ENCODE measurements at regions not wholly inside any gene's neighbourhood (a gene's known extent, or its start where the extent isn't known, plus 50 kb on each side); places are given as distances from the start of the nearest gene placed in this dataset.
A peak's percentile ranks its signal among the peaks of the same experiment; 100 is the strongest.
"Not testable (repeated sequence)": the region's sequence is repeated elsewhere in the genome, so short reads cannot be mapped to it uniquely, and the experiment has no call there.

DNA sequence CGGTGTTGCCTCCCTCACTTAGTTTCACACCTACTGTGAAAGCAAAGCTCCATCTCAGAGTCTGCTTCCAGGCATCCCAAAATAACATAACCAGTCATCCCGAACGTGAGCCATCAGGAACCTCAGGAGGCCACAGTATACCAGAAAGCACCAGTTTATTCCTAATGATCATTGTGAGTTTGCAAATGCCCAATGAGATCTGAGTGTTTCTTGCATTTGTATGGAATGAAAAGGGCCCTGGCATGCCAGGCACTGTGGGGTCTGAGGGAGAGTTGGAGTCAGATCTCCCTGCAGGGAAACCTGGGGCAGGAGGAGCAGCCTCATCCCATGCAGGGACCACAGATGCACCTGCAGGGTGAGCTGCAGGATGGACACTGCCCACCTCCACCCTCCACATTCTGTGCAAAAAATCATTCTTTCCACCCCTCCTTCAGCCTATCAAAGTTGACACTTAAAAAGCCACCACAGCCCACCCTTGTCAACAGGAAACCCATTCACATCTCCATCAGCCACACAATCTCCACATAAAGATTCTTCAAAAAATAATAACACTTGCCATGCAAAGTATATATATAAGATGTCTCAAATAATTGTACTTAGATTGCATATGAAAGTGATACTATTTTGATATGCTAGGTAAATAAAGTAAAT lies 112.3 kb downstream of the GGTLC2 start:
- DNase-seq (ENCODE audit: low read depth): not testable (repeated sequence)

DNA sequence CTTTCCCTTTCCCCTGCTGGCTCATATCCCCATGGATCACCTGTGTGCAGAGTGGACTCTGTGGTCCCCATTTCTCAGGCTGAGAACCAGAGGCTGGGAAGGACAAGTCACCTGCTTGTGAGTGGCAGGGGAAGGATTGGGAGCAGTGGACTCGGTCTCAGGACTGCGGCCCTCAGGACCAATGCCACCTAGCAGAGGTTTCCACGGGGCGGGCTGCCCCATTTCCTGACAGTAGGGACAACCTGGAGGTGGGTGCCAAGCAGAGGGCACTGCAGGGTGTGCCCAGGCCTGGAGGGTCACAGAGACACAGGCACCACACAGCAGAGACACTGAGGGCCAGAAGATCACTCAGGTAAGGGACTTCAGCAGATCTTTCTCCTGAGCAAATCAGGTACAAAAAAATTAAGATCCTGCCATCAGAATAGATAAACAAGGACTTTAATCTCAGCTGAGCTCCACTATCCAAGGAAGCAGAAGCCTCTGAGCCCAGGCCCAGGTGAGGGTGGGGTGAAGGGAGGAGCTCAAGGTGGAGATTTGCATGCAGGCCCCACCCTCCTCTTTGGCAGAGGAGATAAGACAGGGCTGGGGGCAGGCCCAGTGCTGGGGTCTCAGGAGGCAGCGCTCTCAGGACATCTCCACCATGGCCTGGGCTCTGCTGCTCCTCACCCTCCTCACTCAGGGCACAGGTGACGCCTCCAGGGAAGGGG lies 113.8 kb downstream of the GGTLC2 start:
- not testable (repeated sequence) for DNase-seq (ENCODE audit: low read depth)

- no peak for DNase-seq (ENCODE audit: low read depth)
Measured at GRCh38 chr22:22759371-22759770, 115.0 kb downstream of the GGTLC2 start.

DNA sequence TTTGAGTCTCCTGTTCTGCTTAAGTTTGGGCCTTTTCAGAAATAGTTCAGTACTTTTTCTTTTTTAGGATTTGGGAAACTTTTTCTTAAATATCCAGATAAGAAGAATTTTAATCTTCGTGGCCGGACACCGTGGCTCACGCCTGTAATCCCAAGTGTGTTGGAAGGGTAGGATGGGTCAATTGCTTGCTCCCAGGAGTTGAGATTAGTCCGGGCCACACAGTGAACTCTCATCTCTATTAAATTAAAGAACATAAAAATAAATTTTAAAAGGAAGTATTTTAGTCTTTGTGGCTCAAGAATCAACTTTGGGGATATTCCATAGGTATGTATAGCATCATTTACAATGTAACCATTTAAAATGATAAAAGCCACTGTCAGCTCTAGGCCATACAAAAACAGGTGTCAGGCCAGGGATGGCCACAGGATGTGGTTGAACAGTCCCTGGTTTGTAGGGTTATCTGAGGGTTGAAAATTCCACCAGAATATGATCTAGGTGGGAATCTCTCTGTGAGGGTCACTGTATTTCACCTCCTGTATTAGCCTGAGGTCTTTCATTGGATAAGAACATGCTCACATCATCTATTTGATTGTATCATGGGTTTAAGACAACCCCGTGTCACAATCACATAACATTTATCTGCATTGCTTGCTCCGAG lies 115.6 kb downstream of the GGTLC2 start:
- no peak for DNase-seq (ENCODE audit: low read depth)

GRCh38 chr22:22761606-22761962 lies 117.2 kb downstream of the GGTLC2 start:
- DNase-seq (ENCODE audit: low read depth): no peak

DNA sequence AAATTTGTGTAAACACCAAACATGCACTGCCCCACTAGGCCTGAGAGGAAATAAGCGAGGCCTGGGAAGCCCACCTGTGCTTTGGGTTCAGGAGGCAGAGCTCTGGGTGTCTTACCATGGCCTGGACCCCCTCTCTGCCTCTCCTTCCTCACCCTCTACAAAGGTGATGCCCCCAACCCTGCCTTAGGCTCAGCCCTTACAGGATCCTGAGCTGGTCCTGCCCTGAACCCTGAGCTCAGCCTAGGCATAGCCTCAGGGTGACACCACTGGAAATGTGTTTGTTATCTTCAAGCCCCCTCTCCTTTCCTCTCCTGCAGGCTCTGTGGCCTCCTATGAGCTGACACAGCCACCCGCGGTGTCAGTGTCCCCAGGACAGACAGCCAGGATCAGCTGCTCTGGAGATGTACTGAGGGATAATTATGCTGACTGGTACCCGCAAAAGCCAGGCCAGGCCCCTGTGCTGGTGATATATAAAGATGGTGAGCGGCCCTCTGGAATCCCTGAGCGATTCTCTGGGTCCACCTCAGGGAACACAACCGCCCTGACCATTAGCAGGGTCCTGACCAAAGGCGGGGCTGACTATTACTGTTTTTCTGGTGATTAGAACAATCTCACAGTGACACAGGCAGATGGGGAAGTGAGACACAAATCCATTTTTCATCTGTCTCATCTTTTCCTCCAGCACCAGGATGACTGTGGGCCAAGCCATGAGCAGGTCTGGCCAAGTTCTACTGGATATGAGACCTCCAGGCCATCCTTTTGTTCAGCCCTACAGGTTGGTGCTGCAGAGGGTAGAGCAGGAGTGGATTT lies 117.8 kb downstream of the GGTLC2 start:
- no peak for DNase-seq (ENCODE audit: low read depth)

- DNase-seq (ENCODE audit: low read depth): no peak
Measured at GRCh38 chr22:22763512-22763911, 119.1 kb downstream of the GGTLC2 start.

DNA sequence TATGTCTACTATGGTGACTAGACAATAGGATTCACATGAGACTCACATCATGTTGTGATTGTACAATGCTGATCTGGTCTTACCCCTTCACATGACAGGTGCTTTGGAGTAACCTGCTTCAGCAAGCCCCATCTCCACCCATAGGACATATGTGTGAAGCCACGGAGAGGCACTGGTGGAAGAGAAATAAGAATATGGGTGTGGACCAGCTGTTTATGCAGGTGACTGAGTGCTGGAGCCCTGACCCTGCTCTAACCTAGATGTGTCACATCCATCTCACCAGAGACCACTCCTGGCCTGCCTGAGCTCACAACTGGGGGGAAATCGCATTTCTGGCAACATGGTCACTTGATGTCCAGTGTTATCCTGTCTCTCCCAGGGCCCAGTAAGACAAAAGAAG lies 119.7 kb downstream of the GGTLC2 start:
- no peak for DNase-seq (ENCODE audit: low read depth)

GRCh38 chr22:22767876-22768602 lies 119.6 kb upstream of the IGLL5 start:
- no peak for DNase-seq (ENCODE audit: low read depth)

DNA sequence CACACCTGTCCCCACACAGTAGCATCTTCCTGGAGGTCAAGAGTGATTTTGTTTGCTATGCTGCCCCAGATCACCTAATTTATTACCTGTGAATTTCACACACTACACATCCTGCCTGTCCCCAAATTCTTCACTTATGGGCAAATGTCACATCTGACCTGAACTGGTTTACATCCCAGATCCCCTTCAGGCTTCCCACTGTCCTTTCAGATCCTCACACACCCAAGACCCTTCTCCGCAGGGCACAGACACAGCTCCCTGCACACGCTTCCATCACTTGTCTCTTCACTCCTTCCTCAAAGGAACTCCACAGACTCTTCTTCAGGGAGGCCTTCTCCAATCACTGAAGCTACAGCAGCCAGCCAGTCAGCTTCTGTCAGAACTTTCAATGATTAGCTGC lies 118.7 kb upstream of the IGLL5 start:
- DNase-seq (ENCODE audit: low read depth): no peak

DNA sequence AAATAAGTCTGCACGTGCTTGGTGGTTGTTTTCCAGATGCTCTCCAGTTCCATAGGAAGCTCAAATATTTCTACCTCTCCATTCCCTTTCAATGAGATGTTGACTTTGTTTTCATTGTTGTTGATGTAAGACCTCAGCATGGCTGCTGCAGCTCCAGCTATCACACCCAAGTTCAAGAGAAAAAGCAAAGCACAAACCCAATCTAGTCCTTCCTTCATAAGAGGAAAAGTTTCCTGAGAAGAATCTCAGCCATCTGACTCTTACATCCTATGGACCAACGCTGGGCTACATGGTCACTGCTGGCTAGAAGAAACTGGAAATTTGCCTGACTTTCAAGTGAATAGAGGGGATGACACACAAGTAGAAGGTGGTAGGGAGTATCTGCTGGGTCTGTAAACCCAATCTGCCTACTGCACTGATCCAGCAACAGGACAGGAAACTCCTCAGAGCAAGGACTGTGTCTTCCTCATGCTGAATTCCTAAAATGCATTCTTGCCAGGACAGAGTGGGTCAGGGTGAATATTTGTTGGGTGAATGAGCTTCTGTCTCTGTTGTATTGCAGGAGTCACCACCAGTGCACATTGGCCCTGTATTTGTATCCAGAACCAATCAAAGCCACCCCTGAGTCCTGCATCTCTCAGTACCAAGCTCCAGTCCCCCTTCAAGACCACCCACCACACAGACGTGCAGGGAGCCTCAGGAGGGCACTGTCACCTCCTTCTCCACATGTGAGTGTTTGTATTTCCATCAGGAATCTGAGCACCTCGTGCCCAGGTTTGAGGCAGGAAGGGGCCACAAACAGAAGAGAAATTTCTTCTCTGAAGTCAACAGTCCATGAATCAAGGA lies 118.0 kb upstream of the IGLL5 start:
- no peak for DNase-seq (ENCODE audit: low read depth)

DNA sequence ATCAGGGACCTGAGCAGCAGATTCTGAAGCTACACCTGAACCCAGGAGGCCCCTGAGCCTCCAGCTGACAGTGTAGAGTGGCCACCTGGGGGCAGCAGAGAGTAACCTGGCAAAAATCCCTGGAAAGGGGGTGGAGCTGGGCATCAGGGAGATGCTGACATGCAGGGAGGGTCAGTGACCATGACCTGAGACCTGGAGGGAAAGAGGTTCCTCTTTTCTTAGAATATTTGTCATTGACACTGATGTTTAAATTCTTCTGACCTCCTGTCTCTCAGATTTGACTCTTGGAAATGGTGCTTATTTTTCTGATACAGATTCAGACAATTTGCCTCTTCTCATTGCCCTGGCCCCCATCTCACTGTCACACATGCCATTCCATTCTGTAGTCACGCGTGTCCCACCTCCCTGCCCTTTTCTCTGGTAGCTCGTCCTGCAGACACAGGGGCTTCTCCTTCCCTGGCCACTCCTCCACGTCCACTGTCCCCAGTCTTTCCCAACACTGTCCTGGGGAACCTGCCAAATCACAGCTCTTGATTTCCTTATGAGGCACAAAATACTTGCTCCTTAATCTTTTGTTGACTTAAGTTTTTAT lies 117.2 kb upstream of the IGLL5 start:
- peak; percentile 19 for DNase-seq (ENCODE audit: low read depth)

DNA sequence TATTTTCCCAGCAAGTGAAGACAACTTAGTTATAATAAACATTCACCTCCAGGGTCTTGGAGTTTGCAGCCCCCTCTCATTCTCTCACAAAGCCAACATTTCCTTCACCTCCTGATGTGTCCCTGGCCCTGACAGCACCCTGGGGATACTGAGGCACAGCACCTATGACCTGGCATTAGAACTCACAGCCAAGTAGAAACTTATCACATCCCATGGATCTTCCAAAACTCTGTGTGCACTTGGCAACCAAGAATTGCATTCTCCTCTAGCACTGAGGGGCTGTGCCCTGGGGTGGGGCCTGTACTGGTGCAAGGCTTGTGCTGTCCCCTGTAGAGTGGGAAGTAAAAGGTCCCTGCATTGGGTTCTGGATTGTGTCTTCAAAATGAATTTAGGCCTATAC lies 116.7 kb upstream of the IGLL5 start:
- no peak for DNase-seq (ENCODE audit: low read depth)

DNA sequence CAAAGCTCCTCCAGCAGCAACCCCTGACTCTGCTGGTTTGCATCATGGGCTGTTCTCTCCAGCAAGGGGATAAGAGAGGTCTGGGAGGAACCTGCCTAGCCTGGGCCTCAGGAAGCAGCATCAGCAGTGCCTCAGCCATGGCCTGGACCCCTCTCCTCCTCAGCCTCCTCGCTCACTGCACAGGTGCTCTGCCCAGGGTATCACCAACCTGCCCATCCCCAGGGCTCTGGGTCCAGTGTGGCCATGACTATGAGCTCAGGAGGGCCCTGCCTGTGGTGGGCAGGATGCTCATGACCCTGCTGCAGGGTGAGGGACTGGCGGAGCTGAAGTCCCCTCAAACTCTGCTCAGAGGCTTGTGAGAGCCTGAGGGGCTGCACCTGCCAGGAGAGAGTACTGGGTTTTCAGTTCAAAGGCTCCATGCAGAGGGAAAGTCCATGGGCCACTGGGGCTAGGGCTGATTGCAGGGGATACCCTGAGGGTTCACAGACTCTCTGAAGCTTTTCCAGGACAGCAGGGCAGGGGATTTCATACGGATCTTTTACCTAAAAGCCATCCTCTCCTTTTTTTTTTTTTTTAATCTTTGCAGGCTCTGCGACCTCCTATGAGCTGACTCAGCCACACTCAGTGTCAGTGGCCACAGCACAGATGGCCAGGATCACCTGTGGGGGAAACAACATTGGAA lies 115.8 kb upstream of the IGLL5 start:
- DNase-seq (ENCODE audit: low read depth): no peak

DNA sequence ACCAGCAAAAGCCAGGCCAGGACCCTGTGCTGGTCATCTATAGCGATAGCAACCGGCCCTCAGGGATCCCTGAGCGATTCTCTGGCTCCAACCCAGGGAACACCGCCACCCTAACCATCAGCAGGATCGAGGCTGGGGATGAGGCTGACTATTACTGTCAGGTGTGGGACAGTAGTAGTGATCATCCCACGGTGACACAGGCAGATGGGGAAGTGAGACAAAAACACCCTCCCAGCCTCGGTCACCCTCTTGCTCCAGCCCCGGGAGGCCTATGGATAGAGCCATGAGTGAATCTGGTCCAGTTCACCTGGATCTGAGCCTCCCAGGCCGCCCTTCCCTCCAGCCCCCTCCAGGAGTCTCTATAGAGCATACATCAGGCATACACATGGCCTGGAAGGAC lies 115.2 kb upstream of the IGLL5 start:
- DNase-seq (ENCODE audit: low read depth): no peak

GRCh38 chr22:22772883-22773282 lies 114.7 kb upstream of the IGLL5 start:
- no peak for DNase-seq (ENCODE audit: low read depth)

DNA sequence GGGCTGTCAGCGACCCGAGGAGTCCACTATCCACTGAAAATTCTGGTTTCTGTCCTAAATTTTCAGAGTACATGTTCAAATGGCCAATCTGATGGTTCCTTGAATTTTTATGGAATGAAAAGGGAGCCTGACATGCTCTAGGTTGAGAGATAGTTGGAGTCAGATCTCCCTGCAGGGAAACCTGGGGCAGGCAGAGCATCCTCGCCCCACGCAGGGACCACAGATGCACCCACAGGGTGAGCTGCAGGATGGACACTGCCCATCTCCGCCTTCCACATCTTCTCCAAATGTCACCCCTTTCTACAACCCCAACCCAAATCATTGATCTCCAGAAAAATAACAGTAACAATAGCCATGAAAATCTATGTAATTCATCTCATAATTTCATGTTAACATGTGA lies 114.2 kb upstream of the IGLL5 start:
- DNase-seq (ENCODE audit: low read depth): no peak

- no peak for DNase-seq (ENCODE audit: low read depth)
Measured at GRCh38 chr22:22773979-22774604, 113.5 kb upstream of the IGLL5 start.

- DNase-seq (ENCODE audit: low read depth): not testable (repeated sequence)
Measured at GRCh38 chr22:22774762-22775161, 112.9 kb upstream of the IGLL5 start.

DNA sequence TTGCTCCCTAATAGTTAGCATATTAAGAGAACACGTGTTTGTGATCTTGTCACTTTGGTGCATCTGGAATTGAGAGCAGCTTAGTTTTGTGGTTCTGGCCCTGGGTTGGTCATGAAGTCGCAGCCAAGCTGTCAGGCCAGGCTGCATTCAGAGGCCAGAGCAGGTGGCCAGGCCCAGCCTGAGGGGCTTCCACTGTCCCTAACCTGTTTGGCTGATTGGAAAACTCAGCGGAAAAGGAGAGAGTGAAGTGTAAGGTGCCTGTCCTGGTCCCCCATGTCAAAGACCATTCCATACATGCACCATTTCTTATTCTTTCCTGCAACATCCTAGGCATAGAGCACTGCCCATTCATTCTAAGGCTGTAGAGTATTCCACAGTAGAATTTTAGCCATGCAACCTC lies 111.5 kb upstream of the IGLL5 start:
- no peak for DNase-seq (ENCODE audit: low read depth)

Measured in activated T-helper 9 cell treated with anti-CD3 and anti-CD28 coated beads, Interleukin-2, amount 50 U/mL, for 16 hours (primary cell).